ENCODE measurements at regions not wholly inside any gene's neighbourhood (a gene's known extent, or its start where the extent isn't known, plus 50 kb on each side); places are given as distances from the start of the nearest gene placed in this dataset.

DNA sequence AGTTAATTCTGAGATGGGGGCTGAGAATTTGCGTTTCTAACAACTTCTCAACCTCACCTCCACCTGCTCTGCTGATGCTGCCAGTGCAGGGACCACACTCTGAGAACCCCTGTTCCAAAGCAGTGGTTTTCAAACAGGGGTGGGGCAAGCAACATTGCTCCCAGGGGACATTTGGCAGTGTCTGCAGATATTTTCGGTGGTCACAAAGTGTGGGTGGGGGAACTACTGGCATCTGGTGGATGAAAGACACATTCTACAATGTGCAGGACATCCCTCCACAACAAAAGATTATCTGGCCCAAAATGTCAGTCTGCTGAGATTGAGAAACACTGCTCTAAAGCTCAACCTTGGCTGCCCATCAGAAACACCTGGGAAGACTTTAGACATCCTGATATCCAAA is 188.7 kb upstream of the SATB2 start:
- intact Hi-C loops (cut with DNase I) = no loop called here
- DNase-seq (no peak), ATAC-seq (no peak)

DNA sequence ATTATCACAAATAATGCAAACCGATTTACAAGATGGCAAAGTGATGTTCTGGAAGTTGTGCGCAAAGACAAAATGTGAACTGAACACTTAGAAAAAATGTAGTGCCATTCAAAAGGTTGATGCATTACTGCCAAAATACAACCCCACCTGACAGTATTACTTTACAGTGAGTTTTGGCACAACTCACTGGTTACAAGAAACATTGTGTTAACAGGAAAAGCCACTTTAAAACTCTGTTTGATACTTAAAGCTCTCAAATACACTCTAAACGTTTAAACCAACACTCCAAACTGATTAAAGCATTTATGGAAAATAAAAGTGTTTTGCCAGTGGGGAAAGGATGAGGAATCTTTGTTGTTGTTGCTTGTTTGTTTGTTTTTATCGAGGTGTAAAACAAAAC is 173.4 kb upstream of the SATB2 start:
- DNase-seq = no peak
- intact Hi-C loops (cut with DNase I) = no loop called here
- ATAC-seq = no peak

DNA sequence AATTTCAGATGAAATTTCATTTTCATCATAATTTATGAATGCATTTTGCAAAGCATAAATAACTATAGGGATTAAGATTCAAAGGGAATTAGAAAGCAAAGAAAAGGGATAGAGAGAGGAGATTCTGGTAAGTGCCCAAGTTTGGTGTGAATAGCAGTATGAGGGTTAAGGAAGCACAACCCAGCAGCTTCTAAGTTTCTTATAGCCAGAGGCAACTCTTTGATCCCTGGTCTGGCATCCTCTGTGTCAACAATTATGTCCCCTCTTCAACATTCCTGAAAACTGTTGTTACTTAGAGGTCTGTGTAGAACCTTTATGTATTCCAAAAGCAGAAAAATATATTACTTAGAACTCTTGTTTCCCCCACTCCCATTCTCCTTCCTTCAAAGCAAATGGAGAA is 171.6 kb upstream of the SATB2 start:
- no peak for DNase-seq
- intact Hi-C loops (cut with DNase I) = no loop called here
- no peak for ATAC-seq

DNA sequence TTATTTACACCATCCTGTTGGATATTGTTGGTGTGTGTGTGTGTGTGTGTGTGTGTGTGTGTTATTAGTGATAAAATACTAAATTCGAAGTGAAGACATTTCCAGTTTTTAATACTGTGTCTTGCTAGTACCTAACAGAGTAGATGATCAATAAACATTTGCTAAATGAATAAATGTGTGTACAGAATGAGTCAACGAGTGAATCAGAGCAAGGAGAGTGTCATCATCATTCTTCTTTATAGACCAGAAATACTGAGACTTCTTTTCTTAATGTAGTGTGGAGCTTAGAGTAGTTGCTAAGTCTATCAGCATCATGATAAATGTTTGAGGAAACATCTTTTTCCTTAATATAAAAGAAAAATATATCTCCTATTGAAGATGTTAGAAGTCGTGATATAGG is 169.7 kb upstream of the SATB2 start:
- intact Hi-C loops (cut with DNase I) = no loop called here
- DNase-seq = no peak

DNA sequence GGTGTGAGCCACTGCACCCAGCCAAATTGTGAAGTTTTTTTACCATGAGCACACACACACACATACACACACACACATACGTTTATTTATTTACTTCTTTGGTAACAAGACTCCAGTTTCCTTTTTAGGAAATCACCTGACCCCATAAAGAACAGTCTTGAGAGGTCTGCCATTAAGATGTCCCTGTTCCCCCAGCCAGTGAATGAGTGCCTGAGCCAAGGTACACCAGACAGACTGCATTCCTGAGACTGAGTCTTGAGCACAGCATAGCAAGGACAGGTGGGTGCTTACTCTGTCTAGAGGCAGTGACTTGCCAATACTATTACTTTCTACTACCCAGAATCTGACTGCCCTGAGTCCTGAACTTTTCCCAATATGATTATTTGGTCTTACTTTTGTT is 167.2 kb upstream of the SATB2 start:
- DNase-seq (no peak), ATAC-seq (no peak)
- intact Hi-C loops (cut with DNase I) = no loop called here

More for the DNA sequence above, 169.7 kb upstream of the SATB2 start:
- no peak for ATAC-seq

DNA sequence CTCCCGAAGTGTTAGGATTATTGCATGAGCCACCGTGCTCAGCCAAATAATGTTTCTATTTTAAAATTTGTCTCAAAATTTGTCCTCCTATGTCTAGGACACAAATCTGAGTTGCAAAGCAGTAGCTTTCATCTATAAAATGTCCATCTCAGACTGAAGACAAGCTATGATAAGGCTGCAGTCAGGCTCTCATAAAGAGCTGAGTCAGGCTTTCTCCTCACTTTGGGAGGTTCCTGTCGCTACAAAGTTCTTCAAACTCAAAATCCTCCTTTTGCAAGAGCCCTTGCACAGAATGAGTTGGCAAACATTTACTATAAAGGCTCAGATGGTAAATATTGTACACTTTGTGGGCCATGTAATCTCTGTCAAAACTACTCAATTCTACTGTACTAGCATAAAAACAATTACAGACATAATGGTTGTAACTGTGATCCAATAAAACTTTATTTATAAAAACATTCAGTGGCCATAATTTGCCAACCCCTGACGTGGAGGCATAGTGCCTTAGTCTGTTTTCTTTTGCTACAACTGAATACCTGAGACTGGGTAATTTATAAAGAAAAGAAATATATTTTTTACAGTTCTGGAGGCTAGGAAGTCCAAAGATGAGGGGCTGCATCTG is 154.9 kb upstream of the SATB2 start:
- DNase-seq (no peak), ATAC-seq (no peak)
- intact Hi-C loops (cut with DNase I) = no loop called here

DNA sequence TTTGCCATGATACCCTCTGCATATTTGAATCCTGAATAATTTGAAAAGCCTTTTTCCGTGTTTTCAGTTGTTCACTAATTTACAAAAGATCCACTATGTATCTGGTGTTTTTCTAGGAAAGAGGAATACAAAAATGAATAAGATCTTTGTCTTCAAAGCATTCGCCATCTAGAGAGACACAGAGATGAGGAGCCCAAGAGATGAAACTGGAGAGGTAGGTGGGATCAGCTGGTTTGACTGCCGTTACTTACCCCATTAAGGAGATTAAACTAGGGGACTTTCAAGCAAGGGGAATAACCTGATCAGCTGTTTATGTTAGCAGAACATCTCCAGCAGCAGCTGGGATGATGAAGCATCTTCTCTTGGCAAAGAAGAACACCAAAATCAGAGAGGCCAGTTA is 150.2 kb upstream of the SATB2 start:
- intact Hi-C loops (cut with DNase I) = no loop called here
- ATAC-seq (no peak), DNase-seq (no peak)

DNA sequence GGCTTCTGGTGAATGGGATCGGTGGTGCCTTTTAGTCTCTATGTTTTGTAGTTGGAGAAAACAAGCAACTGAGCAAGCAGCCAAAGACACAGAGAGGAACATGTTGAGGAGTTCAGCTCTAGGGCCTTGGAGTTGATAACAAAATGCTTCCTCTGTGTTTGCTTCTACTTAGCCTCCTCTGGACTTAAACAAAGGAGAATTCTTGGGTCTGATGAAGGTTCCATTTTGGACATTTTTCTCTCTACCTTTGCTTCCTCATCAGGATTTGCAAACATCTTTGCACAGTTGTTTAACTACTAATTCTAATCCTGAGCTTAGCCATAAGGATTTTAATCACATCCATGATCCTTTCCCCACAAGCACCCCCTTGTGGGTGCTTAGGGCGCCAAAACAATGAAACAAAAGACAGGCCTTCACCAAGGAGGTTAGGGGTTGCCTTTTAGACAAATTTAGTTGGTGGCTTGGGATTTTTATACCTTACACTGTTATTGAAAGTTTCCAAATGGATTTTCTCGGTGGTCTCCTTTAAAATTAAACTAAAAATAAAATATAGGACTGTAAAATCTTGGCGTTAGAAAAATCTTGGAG is 148.5 kb upstream of the SATB2 start:
- DNase-seq (no peak), ATAC-seq (no peak)
- intact Hi-C loops (cut with DNase I) = no loop called here

DNA sequence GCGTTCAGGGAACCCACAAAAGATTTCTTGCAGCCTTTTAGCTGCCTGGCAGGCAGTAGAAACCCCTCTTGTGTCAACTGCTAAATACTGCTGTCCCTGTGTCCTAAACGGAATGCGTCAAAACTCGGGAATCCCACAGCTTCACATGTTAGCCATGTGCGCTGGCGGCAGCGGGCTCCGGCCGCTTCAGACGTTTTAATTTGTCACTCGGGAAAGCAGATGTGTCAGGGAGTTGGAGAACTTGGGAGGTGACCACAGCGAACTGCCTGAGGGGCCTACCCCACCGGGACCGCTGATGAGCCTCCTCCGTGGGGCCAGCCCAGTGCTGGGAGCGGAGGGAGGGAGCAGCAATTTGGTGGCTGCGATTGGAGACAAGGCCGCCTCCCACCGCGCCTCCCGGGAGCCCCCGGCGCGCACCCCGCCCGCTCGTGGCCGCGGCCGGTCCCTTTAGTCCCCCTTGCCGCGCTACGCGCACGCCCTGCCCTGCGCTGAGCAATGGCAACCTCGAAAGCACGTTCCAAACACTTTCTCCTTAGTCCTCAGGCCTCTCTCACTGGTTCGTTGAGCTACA is 146.1 kb upstream of the SATB2 start:
- intact Hi-C loops (cut with DNase I) = no loop called here
- DNase-seq (no peak), ATAC-seq (no peak)

DNA sequence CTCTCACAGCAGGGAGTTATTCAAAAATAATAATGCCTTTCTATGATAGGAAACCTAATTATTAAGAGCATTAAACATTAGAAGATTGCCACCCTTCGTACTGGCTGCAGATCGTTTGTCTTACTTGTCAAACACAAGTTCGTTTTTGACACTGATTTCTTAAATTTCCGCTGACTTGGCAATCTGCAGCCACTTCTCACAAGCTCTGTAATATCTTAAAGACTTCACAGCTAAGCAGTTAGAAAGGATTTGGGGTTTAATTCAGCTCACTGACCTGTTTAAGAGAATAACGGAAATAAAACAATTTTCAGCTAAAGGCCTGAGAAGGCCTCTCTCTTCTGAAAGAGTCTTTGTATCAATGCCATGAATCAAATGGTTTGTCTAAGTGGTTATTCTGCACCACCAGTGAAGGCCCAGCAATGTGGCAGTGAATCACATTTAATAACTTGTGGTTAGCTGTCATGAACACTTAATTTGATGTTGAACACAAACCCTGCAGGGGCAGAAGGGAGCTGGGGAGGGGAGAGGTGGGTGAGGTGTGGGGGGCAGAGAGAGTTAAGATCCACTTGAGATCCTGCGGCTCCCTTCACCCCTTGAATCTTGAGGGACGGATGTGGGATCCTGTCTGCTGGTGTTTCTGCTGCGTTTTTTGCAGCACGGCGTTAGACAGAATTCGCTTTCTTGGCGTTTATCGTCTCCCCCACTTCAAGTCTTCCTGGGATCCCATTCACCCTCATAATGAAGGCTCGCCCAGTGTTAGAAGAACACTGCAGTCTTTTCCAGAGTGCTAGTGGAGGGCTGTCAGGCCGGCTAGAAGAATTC is 145.4 kb upstream of the SATB2 start:
- ATAC-seq (no peak), DNase-seq (no peak)
- intact Hi-C loops (cut with DNase I) = no loop called here

DNA sequence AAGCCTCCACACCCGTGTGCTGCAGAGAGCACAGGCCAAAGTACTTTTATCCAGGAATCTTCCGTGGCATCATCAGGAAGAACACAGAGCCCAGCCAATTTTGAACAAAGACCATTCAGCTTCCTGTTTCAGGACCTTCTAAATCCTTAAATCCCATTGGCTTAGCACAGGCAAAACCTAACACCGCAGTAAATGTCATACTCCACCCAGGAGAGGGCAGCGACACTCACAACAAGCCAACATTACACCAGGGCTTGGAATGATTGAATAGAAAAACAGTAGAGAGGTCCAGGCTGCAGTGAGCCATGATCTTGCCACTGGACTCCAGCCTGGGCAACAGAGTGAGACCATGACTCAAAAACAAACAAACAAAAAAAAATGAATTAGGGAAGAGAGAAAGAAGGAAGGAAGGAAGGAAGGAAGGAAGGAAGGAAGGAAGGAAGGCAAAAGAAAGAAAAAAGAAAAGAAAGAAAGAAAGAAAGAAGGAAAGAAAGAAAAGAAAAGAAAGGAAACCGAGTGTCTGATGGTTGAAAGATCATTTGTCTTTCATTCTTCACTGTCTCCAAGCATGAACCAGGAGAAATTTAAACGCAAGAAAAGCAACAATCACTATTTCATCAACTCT is 144.6 kb upstream of the SATB2 start:
- intact Hi-C loops (cut with DNase I) = no loop called here
- no peak for DNase-seq
- no peak for ATAC-seq

DNA sequence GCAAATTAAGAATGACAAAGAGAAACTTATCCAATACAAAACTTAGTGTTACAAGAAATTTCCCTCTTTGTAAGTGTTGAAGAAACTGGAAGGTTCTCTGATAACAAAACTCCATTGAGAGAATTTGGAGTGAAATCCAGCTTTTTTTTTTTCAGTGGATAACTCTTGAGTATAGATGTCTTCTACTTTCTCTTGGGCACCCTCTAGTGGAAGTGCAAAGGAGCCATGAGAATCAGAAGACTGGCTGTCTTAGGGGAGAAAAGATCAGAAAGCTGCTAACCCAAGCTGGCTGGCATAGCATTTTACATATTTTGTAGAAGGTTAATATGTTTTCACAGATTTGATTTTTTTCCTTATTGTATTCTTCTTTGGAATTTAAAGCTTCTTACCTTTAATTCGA is 138.8 kb upstream of the SATB2 start:
- intact Hi-C loops (cut with DNase I) = no loop called here

DNA sequence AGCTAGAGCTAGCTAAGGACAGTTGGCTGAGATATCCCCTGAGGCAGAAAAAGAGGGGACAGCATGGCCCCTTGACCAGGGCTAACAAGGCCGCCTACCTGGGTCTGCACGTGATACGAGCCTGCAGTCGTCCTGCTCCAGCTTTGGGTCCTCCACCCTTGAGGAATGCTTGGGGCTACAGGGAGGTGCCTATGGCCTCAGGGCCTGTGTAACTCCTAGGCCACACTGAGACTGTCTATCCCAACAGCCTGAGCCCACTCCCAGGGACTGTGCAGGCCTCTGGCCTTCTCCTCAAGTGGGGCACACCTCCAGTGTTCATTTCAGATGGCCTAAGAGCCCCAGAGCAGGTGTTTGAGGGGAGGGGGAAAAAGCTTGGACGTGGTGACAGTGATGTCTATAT is 136.7 kb upstream of the SATB2 start:
- intact Hi-C loops (cut with DNase I) = no loop called here
- no peak for ATAC-seq
- DNase-seq = no peak

More for the DNA sequence above, 138.8 kb upstream of the SATB2 start:
- ATAC-seq (no peak), DNase-seq (no peak)

DNA sequence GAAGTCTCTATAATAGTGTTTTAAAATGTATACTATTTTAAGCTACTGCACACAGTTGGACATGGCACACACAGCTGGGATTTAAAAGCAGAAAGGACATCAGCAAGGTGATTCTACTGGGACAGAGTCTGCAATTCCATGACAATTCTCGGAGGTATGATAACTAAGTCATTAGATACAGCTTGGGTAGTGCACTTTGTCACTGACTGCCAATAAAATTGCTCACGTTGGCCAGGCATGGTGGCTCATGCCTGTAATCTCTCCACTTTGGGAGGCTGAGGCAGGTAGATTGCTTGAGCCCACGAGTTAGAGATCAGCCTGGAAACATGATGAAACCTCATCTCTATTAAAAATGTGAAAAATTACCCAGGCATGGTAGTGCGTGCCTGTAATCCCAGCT is 134.1 kb upstream of the SATB2 start:
- no peak for ATAC-seq
- no peak for DNase-seq
- intact Hi-C loops (cut with DNase I) = no loop called here

DNA sequence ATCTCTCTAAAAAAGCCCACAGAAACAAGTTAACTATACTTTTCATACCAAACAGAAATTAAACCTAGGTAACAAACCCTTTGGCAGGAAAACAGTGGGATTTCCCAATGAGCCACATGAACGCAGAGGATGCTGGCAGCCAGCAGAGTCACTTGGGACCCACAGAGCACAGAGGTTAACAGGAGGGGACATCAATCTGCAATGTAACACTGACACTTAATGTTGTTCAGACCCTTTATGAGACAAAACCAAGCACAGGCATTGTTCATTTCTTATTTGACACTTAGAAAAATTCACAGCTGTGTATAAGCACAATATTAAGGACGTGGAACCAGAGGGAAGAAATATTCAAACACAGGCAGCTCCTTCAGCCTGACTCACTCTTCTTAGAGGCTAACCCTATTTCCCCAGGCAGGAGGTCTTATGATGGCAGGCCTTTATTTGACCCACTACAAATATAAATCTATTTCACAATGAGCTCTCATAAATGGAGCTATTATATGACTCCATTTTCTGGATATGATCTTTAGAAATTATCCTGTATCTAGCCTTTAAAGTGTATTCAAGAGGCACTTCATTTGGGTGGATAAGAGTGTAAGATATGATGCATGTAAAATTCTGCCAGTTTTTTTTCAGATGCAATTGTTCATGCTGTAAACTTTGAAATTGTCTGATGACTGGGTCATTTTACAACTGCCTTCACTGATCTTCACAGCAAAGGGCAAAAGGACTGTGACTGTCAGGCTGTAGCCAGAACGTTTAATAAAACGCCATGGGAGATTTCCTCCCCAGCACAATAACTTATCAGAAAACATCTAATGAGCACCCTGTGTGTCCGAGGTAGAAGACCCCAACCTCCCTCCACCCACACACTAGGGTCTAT is 132.8 kb upstream of the SATB2 start:
- ATAC-seq = no peak
- intact Hi-C loops (cut with DNase I) = no loop called here
- DNase-seq = no peak

DNA sequence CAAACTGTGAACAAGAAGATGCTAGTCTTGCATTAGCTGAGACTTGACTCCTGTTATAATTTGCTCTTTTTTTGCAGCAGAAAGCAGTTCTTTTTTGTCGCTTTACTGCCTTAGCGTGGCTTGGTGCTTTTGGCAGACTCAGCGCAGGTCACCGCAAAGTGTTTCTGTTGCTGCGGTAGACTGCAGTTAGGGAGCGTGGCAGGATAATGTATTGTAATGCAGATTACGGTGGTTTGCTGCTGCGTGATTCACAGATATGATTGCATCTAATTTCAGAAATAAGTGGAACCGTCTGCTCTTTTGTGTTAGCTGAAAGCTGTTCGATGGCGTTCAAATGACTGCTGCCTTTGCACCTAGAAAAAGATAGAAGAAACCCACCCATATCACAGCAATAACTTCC is 131.6 kb upstream of the SATB2 start:
- intact Hi-C loops (cut with DNase I) = no loop called here
- DNase-seq (no peak), ATAC-seq (no peak)

DNA sequence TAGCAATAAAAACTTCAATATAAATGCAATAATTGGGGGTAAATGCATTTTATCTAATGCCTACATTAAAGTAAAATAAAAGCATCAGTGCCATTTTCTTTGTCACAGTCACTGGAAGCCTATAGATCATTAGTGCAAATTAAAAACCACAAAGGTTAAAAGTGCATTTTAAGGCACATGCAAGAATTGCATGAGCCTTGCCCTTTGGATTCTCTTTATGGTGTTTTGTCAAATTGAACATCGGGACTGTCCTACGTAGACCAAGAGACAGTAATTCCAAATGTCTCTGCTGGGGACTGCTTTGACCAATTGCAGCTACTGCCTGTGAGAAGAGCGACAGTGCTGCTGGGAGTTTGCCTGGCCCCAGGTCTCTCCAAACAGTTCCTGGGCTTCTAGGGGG is 130.3 kb upstream of the SATB2 start:
- ATAC-seq (no peak), DNase-seq (no peak)
- intact Hi-C loops (cut with DNase I) = no loop called here

DNA sequence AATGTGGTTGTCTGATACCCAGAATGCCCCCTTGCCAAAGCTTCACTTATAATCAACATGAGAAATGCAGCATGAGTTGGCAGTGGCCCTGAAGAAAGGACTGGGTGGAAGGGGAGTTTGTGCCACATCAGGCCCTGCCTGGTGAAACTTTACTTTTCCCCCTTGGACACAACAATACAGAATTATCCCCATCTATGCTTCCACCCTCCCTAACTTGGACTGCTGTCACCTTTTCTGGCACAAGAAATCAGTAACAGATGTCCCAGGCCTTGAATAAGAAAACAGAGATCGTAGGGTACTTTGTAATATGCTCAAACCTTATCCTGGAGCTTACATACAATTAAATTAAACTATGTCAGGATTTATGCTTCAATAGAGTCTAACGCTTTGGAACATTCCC is 128.9 kb upstream of the SATB2 start:
- intact Hi-C loops (cut with DNase I) = no loop called here
- no peak for ATAC-seq
- DNase-seq = no peak

DNA sequence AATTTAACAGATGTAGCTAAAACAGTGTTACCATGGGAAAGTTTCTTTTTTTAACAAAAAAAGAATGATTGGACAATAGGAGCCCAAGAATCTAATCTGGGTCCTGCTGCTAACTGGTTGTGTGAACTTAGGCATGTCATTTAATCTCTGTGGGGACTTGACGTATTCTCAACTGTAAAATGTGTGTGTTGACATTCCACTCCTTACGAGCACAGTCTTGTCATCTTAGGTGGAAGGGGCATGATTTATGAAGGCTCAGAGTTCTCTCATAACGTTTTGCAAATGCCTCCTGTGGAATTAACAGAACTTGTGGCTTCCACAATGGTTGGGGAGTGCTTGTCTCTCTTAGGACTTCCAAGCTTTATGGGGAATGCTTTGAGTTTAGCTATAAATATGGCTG is 125.9 kb upstream of the SATB2 start:
- no peak for ATAC-seq
- intact Hi-C loops (cut with DNase I) = no loop called here
- DNase-seq = no peak
